Medulla oblongata (tissue), 1 donor: ENCODE measurements at regions not wholly inside any gene's neighbourhood (a gene's known extent, or its start where the extent isn't known, plus 50 kb on each side); places are given as distances from the start of the nearest gene placed in this dataset.
A peak's percentile ranks its signal among the peaks of the same experiment; 100 is the strongest.
"Not testable (repeated sequence)": the region's sequence is repeated elsewhere in the genome, so short reads cannot be mapped to it uniquely, and the experiment has no call there.

Source experiments
- DNase-seq: peaks from one replicate; pipeline ENCODE4 v3.0.0-alpha.2; 2015; ENCODE audit errors: extremely low spot score

- no peak for DNase-seq
Measured at GRCh38 chr9:94033383-94033782, 50.9 kb upstream of the PTPDC1 start.

DNA sequence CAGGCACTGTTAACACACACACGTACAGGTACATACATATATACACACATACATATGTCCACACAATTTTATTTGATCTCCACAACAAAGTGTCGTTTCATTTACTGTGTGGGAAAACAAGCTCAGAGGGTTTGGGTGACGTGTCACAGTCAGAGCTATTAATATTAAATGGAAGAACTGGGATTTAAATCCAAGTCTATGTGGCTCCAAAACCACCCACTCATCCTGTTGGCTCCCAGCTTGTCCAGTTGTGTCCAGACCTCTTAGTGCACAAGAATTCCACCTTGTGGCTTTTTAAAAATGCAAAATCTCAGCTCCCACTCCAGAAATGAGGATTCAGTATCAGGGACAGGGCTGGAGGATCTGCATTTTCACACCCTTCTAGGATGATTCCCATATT is 52.3 kb upstream of the PTPDC1 start:
- no peak for DNase-seq

DNA sequence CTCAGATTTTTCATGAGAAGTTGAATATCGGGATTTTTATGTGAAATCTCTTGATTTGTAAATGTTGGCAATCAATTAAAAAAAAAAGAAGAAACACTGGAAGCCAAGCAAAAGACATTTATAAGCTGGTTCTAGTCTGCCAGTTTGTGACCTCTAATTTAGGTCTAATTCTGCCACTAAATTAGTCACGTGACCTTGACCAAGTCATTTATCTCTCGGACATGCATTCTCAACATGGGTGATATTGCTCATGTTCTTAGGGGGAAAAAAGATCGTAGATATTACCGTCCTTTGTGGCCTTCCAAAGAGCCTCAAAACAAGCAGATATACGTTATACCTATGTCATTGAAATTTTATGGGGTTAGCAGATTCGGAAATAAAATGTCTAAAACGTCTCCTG is 52.9 kb upstream of the PTPDC1 start:
- peak; percentile 13 for DNase-seq

GRCh38 chr9:94030318-94031179 is 53.7 kb upstream of the PTPDC1 start:
- peak; percentile 93 for DNase-seq

DNA sequence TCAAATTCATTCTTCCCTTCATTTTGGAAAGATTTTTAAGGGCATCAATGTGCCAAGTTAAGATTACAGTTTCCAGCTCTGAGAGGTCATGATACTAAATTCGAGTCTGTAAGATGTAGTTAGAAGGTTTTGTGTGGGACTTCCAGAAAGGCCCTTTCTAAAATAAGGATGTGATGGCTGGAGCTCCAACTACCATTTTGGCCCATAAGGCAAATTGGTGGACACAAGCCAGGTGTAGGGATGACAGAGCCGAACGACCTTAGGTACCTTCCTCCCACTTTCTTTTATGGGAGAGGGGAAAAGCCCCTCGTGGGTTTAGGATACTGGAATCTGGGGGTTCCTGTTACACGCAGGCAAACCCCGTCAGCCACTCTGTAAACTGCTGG is 54.3 kb upstream of the PTPDC1 start:
- no peak for DNase-seq

DNA sequence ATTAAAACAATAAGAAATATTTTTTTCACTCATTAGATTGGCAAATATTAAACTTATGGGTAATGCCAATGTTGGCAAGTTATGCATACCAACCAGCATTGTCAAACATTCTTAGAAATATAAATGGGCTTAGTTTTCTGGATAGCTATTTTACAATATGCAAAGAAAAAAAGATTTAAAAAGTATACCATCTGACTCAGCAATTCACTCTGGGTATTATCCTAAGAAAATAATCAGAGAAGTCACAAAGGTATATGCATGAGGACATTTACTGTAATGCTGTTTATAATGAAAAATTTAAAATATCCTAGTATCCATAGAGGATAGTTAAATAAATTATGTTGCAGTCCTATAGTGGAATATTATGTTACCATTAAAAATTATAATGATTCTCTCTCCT is 57.4 kb upstream of the PTPDC1 start:
- no peak for DNase-seq

GRCh38 chr9:94022476-94022875 is 61.8 kb upstream of the PTPDC1 start:
- DNase-seq: not testable (repeated sequence)

DNA sequence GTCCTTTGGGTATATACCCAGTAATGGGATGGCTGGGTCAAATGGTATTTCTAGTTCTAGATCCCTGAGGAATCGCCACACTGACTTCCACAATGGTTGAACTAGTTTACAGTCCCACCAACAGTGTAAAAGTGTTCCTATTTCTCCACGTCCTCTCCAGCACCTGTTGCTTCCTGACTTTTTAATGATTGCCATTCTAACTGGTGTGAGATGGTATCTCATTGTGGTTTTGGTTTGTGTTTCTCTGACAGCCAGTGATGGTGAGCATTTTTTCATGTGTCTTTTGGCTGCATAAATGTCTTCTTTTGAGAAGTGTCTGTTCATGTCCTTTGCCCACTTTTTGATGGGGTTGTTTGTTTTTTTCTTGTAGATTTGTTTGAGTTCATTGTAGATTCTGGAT is 63.4 kb upstream of the PTPDC1 start:
- not testable (repeated sequence) for DNase-seq

GRCh38 chr9:94018628-94019027 is 63.5 kb upstream of the BARX1 start:
- DNase-seq: no peak

- DNase-seq: no peak
Measured at GRCh38 chr9:94017939-94018531, 62.9 kb upstream of the BARX1 start.

GRCh38 chr9:94016744-94017143 is 61.6 kb upstream of the BARX1 start:
- DNase-seq: no peak

GRCh38 chr9:94014920-94015319 is 59.8 kb upstream of the BARX1 start:
- no peak for DNase-seq

- peak; percentile 26 for DNase-seq
Measured at GRCh38 chr9:94014066-94014654, 59.0 kb upstream of the BARX1 start.

- DNase-seq: peak; percentile 22
Measured at GRCh38 chr9:94010980-94011533, 55.9 kb upstream of the BARX1 start.

DNA sequence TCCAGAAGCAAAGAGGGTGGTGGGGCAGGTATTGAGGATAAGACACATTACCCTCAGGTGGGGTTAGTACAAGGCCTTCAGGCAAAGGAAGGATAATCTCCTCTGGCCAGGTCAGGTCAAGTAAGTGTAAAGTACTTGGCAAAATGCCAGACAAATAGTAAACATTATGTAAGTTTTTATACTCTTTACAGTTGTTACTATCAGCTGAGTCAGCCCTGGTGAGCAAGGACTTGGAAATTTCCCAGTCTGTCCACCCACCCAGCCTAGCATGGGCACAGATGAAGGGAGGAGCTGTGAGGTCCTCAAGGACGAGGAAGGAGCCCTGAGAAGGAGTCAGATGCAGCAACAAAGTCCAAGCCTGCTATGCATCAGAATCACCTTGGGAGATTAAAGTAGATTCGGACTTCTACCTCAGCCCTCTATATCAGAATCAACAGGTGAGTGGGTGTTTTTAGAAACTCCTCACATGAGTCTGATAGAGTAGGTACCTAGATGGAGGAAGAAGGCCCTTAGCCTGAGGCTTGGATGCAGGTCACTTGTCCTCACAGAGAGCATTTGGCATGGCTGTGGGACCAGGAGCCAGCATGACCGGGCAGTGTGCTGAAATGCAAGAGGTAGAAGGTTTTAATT is 50.2 kb upstream of the BARX1 start:
- DNase-seq: no peak
